ENCODE measurements at regions not wholly inside any gene's neighbourhood (a gene's known extent, or its start where the extent isn't known, plus 50 kb on each side); places are given as distances from the start of the nearest gene placed in this dataset.

GRCh38 chr3:64438812-64439211 is 213.5 kb upstream of the PRICKLE2 start:
- ATAC-seq: no peak
- TF ChIP-seq YY1 (IDR thresholded peaks at IDR 0.05; ENCODE audit: extremely low read depth, insufficient replicate concordance, low read depth, low read length): no peak
- TF ChIP-seq FOSL1 (IDR thresholded peaks at IDR 0.05; ENCODE audit: low read depth): no peak
- TF ChIP-seq POLR2AphosphoS5 (IDR thresholded peaks at IDR 0.05; ENCODE audit: low read depth, low read length): no peak
- TF ChIP-seq CTCF (IDR thresholded peaks at IDR 0.05 in 2 of 3, conservative IDR thresholded peaks at IDR 0.05 in 1 of 3; ENCODE audit: borderline replicate concordance in 1 of 3, insufficient read depth in 1 of 3, low read depth in 2 of 3, low read length in 2 of 3): no peak
- no peak for TF ChIP-seq TCF7L2 (IDR thresholded peaks at IDR 0.05; ENCODE audit: borderline replicate concordance, extremely low read depth, insufficient read depth, insufficient read length)
- no peak for TF ChIP-seq CEBPB (IDR thresholded peaks at IDR 0.05; ENCODE audit: low read depth)
- no peak for TF ChIP-seq JUND (IDR thresholded peaks at IDR 0.05)
- TF ChIP-seq CBX3 (IDR thresholded peaks at IDR 0.05; ENCODE audit: low read depth): no peak
- TF ChIP-seq ELF1 (IDR thresholded peaks at IDR 0.05; ENCODE audit: borderline replicate concordance, low read depth): no peak
- TF ChIP-seq, protein P1, sequence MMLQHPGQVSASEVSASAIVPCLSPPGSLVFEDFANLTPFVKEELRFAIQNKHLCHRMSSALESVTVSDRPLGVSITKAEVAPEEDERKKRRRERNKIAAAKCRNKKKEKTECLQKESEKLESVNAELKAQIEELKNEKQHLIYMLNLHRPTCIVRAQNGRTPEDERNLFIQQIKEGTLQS (IDR thresholded peaks at IDR 0.05): no peak
- TF ChIP-seq SRF (IDR thresholded peaks at IDR 0.05; ENCODE audit: low read depth): no peak
- no peak for TF ChIP-seq ZFX (IDR thresholded peaks at IDR 0.05)
- no peak for TF ChIP-seq EZH2 (IDR thresholded peaks at IDR 0.05)
- no peak for TF ChIP-seq POLR2A (IDR thresholded peaks at IDR 0.05; ENCODE audit: borderline replicate concordance, extremely low read depth, insufficient read depth, insufficient read length)
- Histone ChIP-seq H4K20me1 (ENCODE audit: insufficient read depth) (no peaks in the 10 kb centered on the region), H3K4me3 (replicated peaks in 1 of 2; ENCODE audit: low read depth in 1 of 2, low read length in 2 of 2) (no peak overlapping the region), H3K9me3 (ENCODE audit: control insufficient read depth in 1 of 2, insufficient read depth in 1 of 2, low read depth in 1 of 2, low read length in 2 of 2) (no peaks in the 10 kb centered on the region), H3K4me1 (ENCODE audit: control insufficient read depth in 1 of 2, insufficient read depth in 2 of 2, low read length in 2 of 2) (peaks cover 6% of the 10 kb centered on the region in 2 experiments; a peak in 1 of 4 replicates), H3K9me2 (ENCODE audit: insufficient read depth) (no peaks in the 10 kb centered on the region), H3K27me3 (ENCODE audit: insufficient read depth, low read length) (peaks cover 43% of the 10 kb centered on the region), H3K27ac (ENCODE audit: low read depth, low read length) (no peak overlapping the region), H3K36me3 (ENCODE audit: control insufficient read depth in 1 of 2, insufficient read depth in 2 of 2, low read length in 2 of 2) (no peaks in the 10 kb centered on the region), H3K4me2 (ENCODE audit: low read length) (no peak overlapping the region), H3K9ac (ENCODE audit: low read length) (no peak overlapping the region), H2AFZ (ENCODE audit: low read depth, low read length, poor library complexity, severe bottlenecking) (no peak overlapping the region), H3K79me2 (ENCODE audit: insufficient read depth, low read length) (no peaks in the 10 kb centered on the region)
- DNase-seq (ENCODE audit: low read depth, low spot score): no peak
- BruUV-seq (replicated peaks): no TSS peak
- POLR2A ChIA-PET: no interaction called here
- RAD21 ChIA-PET (ENCODE audit: low non-redundant PET in 1 of 2, low total read pairs in 2 of 2, uncharacterized antibody in 2 of 2, unreplicated experiment in 2 of 2): no interaction called here
- CTCF ChIA-PET: no interaction called here
- intact Hi-C loops (cut with micrococcal nuclease): no loop called here
